PC-9 (cell line): ENCODE measurements at regions not wholly inside any gene's neighbourhood (a gene's known extent, or its start where the extent isn't known, plus 50 kb on each side); places are given as distances from the start of the nearest gene placed in this dataset.

Experiments used
- CTCF ChIP-seq: fragments of 200-600 bp; sonication (generic); conservative IDR thresholded peaks from 2 replicates; pipeline ENCODE4 v1.6.1; 2017; ENCODE audit warnings: mixed run types, antibody characterized with exemption, mild to moderate bottlenecking, moderate library complexity
- EZH2 ChIP-seq: fragments of 200-600 bp; sonication (generic); IDR thresholded peaks from 2 replicates; pipeline ENCODE4 v1.8.0; 2017; ENCODE audit warnings: antibody characterized with exemption, low read depth

GRCh38 chr3:1571736-1572135, 478.9 kb downstream of the CNTN6 start:
- TF ChIP-seq CTCF (no peak), EZH2 (no peak)
